ENCODE measurements at regions not wholly inside any gene's neighbourhood (a gene's known extent, or its start where the extent isn't known, plus 50 kb on each side); places are given as distances from the start of the nearest gene placed in this dataset.

GRCh38 chr2:12988279-12988678 lies 271.5 kb downstream of the TRIB2 start:
- no peak for TF ChIP-seq CTCF (optimal IDR thresholded peaks at IDR 0.05 in 1 of 3, IDR thresholded peaks at IDR 0.05 in 1 of 3, conservative IDR thresholded peaks at IDR 0.05 in 1 of 3; ENCODE audit: extremely low read depth in 1 of 3, insufficient read depth in 2 of 3, low read length in 3 of 3)
- TF ChIP-seq EZH2 (IDR thresholded peaks at IDR 0.05; ENCODE audit: low read length): no peak
